ENCODE measurements at regions not wholly inside any gene's neighbourhood (a gene's known extent, or its start where the extent isn't known, plus 50 kb on each side); places are given as distances from the start of the nearest gene placed in this dataset.

GRCh38 chr5:148909766-148910165, 83.4 kb downstream of the ADRB2 start:
- TF ChIP-seq CTCF (IDR thresholded peaks at IDR 0.05) (no peak), FOXJ3 (CRISPR knock-in tag; IDR thresholded peaks at IDR 0.05) (no peak), SMC3 (IDR thresholded peaks at IDR 0.05; ENCODE audit: low read depth, low read length) (no peak), RCOR1 (IDR thresholded peaks at IDR 0.05; ENCODE audit: low read length) (no peak), TCF12 (IDR thresholded peaks at IDR 0.05) (no peak), POLR2AphosphoS5 (IDR thresholded peaks at IDR 0.05; ENCODE audit: low read depth, low read length) (no peak), USF2 (IDR thresholded peaks at IDR 0.05; ENCODE audit: borderline replicate concordance, low read depth, low read length) (no peak), MEF2A (IDR thresholded peaks at IDR 0.05; ENCODE audit: borderline replicate concordance, low read depth) (no peak), YY1 (IDR thresholded peaks at IDR 0.05; ENCODE audit: low read depth) (no peak), REST (IDR thresholded peaks at IDR 0.05; ENCODE audit: low read depth, low read length) (no peak), GABPA (IDR thresholded peaks at IDR 0.05; ENCODE audit: low read depth) (no peak), NRF1 (IDR thresholded peaks at IDR 0.05; ENCODE audit: low read depth, low read length) (no peak), TAF1 (IDR thresholded peaks at IDR 0.05; ENCODE audit: borderline replicate concordance, low read depth, low read length) (no peak)
